Sigmoid colon (tissue), 3 donors: ENCODE measurements at regions not wholly inside any gene's neighbourhood (a gene's known extent, or its start where the extent isn't known, plus 50 kb on each side); places are given as distances from the start of the nearest gene placed in this dataset.

ENCODE experiments used
- CTCF ChIP-seq, 4 experiments: fragments of 450-650 bp in 3 of 4; fragments of 200-600 bp in 1 of 4; IDR thresholded peaks; one replicate each; pipeline ENCODE4 v1.5.1; 2016 to 2019; ENCODE audit warnings: antibody characterized with exemption in 4 of 4, mild to moderate bottlenecking in 3 of 4, moderate library complexity in 2 of 4
- POLR2A ChIP-seq, 2 donors: fragments of 450-650 bp; IDR thresholded peaks; one replicate each; pipeline ENCODE4 v1.6.1; 2016; ENCODE audit warnings: antibody characterized with exemption in 2 of 2, mild to moderate bottlenecking in 2 of 2, moderate library complexity in 2 of 2

GRCh38 chr4:15333692-15334633, 93.9 kb upstream of the C1QTNF7 start:
- TF ChIP-seq POLR2A (IDR thresholded peaks at IDR 0.05) (no peak), CTCF (IDR thresholded peaks at IDR 0.05) (no peak)
